ENCODE measurements at regions not wholly inside any gene's neighbourhood (a gene's known extent, or its start where the extent isn't known, plus 50 kb on each side); places are given as distances from the start of the nearest gene placed in this dataset.

- no peak for TF ChIP-seq ASH2L (IDR thresholded peaks at IDR 0.05; ENCODE audit: low read length)
- no peak for TF ChIP-seq POLR2A (IDR thresholded peaks at IDR 0.05; ENCODE audit: control extremely low read depth in 1 of 2, low read depth in 2 of 2, low read length in 2 of 2)
- TF ChIP-seq, protein P1, sequence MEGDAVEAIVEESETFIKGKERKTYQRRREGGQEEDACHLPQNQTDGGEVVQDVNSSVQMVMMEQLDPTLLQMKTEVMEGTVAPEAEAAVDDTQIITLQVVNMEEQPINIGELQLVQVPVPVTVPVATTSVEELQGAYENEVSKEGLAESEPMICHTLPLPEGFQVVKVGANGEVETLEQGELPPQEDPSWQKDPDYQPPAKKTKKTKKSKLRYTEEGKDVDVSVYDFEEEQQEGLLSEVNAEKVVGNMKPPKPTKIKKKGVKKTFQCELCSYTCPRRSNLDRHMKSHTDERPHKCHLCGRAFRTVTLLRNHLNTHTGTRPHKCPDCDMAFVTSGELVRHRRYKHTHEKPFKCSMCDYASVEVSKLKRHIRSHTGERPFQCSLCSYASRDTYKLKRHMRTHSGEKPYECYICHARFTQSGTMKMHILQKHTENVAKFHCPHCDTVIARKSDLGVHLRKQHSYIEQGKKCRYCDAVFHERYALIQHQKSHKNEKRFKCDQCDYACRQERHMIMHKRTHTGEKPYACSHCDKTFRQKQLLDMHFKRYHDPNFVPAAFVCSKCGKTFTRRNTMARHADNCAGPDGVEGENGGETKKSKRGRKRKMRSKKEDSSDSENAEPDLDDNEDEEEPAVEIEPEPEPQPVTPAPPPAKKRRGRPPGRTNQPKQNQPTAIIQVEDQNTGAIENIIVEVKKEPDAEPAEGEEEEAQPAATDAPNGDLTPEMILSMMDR (IDR thresholded peaks at IDR 0.05; ENCODE audit: control extremely low read depth in 1 of 3, insufficient read depth in 1 of 3, low read depth in 1 of 3, low read length in 3 of 3): no peak
- TF ChIP-seq HDAC2 (IDR thresholded peaks at IDR 0.05; ENCODE audit: borderline replicate concordance in 1 of 2, low read depth in 2 of 2, low read length in 2 of 2): no peak
- no peak for TF ChIP-seq NRF1 (IDR thresholded peaks at IDR 0.05; ENCODE audit: low read depth, low read length)
- no peak for TF ChIP-seq SP2 (IDR thresholded peaks at IDR 0.05; ENCODE audit: low read length)
- TF ChIP-seq POLR2AphosphoS5 (IDR thresholded peaks at IDR 0.05; ENCODE audit: low read depth, low read length): no peak
- no peak for TF ChIP-seq EZH2 (IDR thresholded peaks at IDR 0.05; ENCODE audit: low read depth, low read length, severe bottlenecking)
- no peak for TF ChIP-seq ATF3 (IDR thresholded peaks at IDR 0.05; ENCODE audit: insufficient read depth, low read depth, low read length)
These were observed 124.5 kb upstream of the ARSJ start for GRCh38 chr4:114103908-114104307.

Data from H1 (cell line).